ENCODE measurements at regions not wholly inside any gene's neighbourhood (a gene's known extent, or its start where the extent isn't known, plus 50 kb on each side); places are given as distances from the start of the nearest gene placed in this dataset.

DNA sequence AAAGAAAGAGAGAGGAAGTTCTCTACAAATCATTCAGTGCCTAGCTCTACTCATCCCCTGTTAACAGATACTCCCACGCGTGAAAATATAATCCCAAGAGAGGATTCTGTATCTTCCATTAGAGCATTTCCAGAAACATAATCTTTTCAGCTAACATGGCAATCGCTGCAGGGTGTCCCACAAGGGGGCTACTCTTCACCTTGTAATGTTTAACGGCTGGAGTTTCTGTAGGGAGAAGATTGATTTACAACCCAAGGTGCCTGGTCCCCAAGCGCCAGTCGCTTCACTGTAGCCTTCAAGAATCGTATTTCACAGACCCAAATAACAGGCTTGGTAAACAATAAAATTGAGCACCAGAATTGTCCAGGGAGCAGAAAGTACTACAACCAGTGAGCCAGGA lies 318.7 kb downstream of the TLE1 start:
- H3K4me3 ChIP-seq: no peak overlapping the region
- no peak for DNase-seq (ENCODE audit: extremely low spot score in 2 of 2)
- no peaks in the 10 kb centered on the region for H3K27me3 ChIP-seq
- H3K9me3 ChIP-seq: no peaks in the 10 kb centered on the region
- TF ChIP-seq POLR2AphosphoS5 (IDR thresholded peaks at IDR 0.05; ENCODE audit: insufficient read depth in 1 of 2, low read depth in 1 of 2) (no peak), POLR2A (IDR thresholded peaks at IDR 0.05) (no peak)
- TF ChIP-seq, protein P1, sequence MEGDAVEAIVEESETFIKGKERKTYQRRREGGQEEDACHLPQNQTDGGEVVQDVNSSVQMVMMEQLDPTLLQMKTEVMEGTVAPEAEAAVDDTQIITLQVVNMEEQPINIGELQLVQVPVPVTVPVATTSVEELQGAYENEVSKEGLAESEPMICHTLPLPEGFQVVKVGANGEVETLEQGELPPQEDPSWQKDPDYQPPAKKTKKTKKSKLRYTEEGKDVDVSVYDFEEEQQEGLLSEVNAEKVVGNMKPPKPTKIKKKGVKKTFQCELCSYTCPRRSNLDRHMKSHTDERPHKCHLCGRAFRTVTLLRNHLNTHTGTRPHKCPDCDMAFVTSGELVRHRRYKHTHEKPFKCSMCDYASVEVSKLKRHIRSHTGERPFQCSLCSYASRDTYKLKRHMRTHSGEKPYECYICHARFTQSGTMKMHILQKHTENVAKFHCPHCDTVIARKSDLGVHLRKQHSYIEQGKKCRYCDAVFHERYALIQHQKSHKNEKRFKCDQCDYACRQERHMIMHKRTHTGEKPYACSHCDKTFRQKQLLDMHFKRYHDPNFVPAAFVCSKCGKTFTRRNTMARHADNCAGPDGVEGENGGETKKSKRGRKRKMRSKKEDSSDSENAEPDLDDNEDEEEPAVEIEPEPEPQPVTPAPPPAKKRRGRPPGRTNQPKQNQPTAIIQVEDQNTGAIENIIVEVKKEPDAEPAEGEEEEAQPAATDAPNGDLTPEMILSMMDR (IDR thresholded peaks at IDR 0.05): no peak
- no peak overlapping the region for H3K27ac ChIP-seq
- intact Hi-C loops (cut with DNase I): no loop called here
- no peaks in the 10 kb centered on the region for H3K36me3 ChIP-seq
- no peaks in the 10 kb centered on the region for H3K4me1 ChIP-seq

DNA sequence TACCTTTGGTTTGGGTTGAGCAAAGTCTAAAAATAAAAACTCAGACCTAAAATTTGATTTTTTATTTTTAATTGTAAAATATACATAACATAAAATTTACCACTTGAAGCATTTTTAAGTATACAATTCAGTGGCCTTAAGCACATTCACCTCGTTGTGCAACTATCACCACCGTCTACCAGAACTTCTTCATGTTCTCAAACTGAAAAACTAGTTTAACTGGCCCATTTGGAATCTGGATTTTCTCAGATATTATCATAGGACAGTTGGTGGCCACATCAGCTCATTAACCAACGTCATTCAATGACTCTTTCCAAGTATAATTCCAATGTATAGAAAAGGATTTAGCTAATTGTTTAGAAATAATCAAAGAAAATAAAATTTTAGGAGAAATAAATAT lies 319.3 kb downstream of the TLE1 start:
- DNase-seq (ENCODE audit: extremely low spot score in 2 of 2): no peak
- TF ChIP-seq POLR2A (IDR thresholded peaks at IDR 0.05): no peak
- TF ChIP-seq POLR2AphosphoS5 (IDR thresholded peaks at IDR 0.05; ENCODE audit: insufficient read depth in 1 of 2, low read depth in 1 of 2): no peak
- TF ChIP-seq, protein P1 (IDR thresholded peaks at IDR 0.05): no peak
- no peaks in the 10 kb centered on the region for H3K9me3 ChIP-seq
- H3K4me1 ChIP-seq: no peaks in the 10 kb centered on the region
- H3K36me3 ChIP-seq: no peaks in the 10 kb centered on the region
- H3K27me3 ChIP-seq: no peaks in the 10 kb centered on the region
- no peak overlapping the region for H3K4me3 ChIP-seq
- intact Hi-C loops (cut with DNase I): no loop called here
- no peak overlapping the region for H3K27ac ChIP-seq

DNA sequence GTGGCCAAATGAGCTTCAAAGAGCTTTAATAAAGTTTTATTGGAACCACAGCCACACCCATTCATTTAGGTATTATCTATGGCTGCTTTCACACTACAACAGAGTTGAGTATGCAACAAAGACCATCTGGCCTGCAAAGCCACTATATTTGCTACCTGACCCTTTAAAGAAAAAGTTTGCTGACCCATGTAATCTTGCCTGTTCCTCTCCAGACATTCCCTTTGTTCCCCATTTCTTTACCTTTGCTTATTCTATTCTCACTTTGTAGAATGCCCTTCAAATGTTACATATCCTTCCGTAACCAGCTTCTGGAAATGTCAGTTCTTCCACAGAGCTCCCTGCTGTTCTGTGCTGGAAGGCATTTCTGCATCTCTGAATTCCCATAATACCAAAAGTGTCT lies 320.2 kb downstream of the TLE1 start:
- H3K4me1 ChIP-seq: no peaks in the 10 kb centered on the region
- no peak overlapping the region for H3K4me3 ChIP-seq
- H3K27me3 ChIP-seq: no peaks in the 10 kb centered on the region
- no peaks in the 10 kb centered on the region for H3K9me3 ChIP-seq
- no peak for TF ChIP-seq POLR2AphosphoS5 (IDR thresholded peaks at IDR 0.05; ENCODE audit: insufficient read depth in 1 of 2, low read depth in 1 of 2)
- DNase-seq (ENCODE audit: extremely low spot score in 2 of 2): no peak
- no peaks in the 10 kb centered on the region for H3K36me3 ChIP-seq
- no peak overlapping the region for H3K27ac ChIP-seq
- intact Hi-C loops (cut with DNase I): no loop called here

DNA sequence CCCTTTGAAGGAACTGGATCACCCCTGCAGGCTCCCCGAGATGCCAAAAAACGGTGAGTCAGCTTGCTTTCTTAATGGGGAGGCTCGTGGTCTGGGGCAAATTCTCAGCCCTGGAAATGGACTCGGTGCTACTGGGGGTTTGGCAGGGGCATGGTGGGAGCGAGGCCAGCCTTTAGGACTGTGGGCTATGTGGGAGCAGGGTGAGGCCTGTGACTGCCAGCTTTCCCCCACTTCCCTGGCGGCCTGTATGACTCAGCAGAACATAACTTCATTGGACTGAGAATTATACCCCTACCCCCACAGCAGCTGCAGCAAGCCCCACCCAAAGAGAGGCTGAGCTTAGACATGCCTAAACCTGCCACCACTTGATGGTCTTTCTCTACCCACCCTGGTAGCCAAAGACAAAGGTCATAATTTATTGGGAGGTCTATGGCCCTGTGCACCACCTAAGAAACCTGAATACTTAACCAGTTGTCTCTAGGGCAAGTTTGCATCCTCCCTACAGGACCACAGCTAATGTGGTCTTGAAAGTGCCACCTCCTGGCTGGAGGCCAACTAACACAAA lies 325.3 kb downstream of the TLE1 start:
- Histone ChIP-seq H3K4me1 (no peaks in the 10 kb centered on the region), H3K36me3 (no peaks in the 10 kb centered on the region), H3K27me3 (no peaks in the 10 kb centered on the region), H3K9me3 (no peaks in the 10 kb centered on the region), H3K4me3 (no peak overlapping the region), H3K27ac (no peak overlapping the region)
- TF ChIP-seq POLR2A (IDR thresholded peaks at IDR 0.05): no peak
- no peak for TF ChIP-seq POLR2AphosphoS5 (IDR thresholded peaks at IDR 0.05; ENCODE audit: insufficient read depth in 1 of 2, low read depth in 1 of 2)
- TF ChIP-seq, protein P1 (IDR thresholded peaks at IDR 0.05): no peak
- intact Hi-C loops (cut with DNase I): no loop called here
- DNase-seq (ENCODE audit: extremely low spot score in 2 of 2): no peak

DNA sequence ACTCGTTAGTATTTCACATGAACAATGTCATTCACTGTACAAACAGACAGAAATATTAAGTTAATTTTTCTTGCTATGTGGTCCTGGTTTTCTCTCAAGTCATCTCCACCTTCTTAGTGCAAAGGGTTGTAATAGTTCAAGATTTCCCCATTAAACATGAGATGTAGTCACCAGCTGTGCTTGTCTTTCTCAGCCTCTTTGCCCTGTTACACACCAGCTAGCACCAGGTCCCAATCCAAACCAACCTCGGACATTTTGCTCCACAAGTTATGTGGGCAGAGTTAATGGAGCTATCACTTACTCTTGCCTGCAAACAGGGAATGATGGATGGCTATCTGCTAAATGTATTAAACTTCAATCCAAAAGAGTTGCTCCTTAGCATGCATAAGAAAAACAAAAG lies 328.1 kb downstream of the TLE1 start:
- no peaks in the 10 kb centered on the region for H3K27me3 ChIP-seq
- H3K27ac ChIP-seq: no peak overlapping the region

More for the DNA sequence above, 328.1 kb downstream of the TLE1 start:
- Histone ChIP-seq H3K36me3 (no peaks in the 10 kb centered on the region), H3K4me1 (no peaks in the 10 kb centered on the region), H3K9me3 (no peaks in the 10 kb centered on the region), H3K4me3 (no peak overlapping the region)
- DNase-seq (ENCODE audit: extremely low spot score in 2 of 2): no peak
- intact Hi-C loops (cut with DNase I): no loop called here
- TF ChIP-seq POLR2A (IDR thresholded peaks at IDR 0.05) (no peak), POLR2AphosphoS5 (IDR thresholded peaks at IDR 0.05; ENCODE audit: insufficient read depth in 1 of 2, low read depth in 1 of 2) (no peak)
- TF ChIP-seq, protein P1 (IDR thresholded peaks at IDR 0.05): no peak

All from vagina (tissue), 2 donors.